HG02610 (cell line): ENCODE measurements at regions not wholly inside any gene's neighbourhood (a gene's known extent, or its start where the extent isn't known, plus 50 kb on each side); places are given as distances from the start of the nearest gene placed in this dataset.
"Not testable (repeated sequence)": the region's sequence is repeated elsewhere in the genome, so short reads cannot be mapped to it uniquely, and the experiment has no call there.

Experiments
- ATAC-seq: cut with Tn5 transposase; IDR thresholded peaks from one replicate; pipeline ENCODE4 v1.9.1; 2021; ENCODE audit warnings: mild to moderate bottlenecking, moderate library complexity; ENCODE audit not compliant: unreplicated experiment

DNA sequence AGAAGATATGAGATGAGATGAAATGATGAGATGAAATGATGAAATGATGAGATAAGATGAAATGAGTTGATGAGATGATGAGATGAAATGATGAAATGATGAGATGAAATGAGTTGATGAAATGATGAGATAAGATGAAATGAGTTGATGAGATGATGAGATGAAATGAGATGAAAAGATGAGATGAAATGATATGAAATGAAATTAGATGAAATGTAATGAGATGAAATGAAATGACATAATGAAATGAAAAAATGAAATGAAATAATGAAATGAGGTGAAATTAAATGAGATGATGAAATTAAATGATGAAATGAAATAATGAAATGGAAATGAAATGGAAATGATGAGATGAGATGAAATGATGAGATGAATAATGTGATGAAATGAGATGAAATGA, 231.6 kb downstream of the GOLGA6L6 start:
- not testable (repeated sequence) for ATAC-seq

DNA sequence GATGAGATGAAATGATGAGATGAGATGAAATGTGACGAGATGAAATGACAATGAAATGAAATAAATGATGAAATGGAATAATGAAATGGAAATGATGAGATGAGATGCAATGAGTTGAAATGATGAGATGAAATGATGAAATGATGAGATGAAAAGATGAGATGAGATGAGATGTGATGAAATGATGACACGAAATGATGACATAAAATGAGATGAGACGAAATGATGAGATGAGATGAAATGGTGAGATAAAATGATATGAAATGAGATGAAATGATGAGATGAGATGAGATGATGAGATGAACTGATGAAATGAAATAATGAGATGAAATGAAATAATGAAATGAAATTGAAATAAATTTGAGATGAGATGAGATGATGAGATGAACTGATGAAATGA, 232.2 kb downstream of the GOLGA6L6 start:
- ATAC-seq, result not testable (repeated sequence)

DNA sequence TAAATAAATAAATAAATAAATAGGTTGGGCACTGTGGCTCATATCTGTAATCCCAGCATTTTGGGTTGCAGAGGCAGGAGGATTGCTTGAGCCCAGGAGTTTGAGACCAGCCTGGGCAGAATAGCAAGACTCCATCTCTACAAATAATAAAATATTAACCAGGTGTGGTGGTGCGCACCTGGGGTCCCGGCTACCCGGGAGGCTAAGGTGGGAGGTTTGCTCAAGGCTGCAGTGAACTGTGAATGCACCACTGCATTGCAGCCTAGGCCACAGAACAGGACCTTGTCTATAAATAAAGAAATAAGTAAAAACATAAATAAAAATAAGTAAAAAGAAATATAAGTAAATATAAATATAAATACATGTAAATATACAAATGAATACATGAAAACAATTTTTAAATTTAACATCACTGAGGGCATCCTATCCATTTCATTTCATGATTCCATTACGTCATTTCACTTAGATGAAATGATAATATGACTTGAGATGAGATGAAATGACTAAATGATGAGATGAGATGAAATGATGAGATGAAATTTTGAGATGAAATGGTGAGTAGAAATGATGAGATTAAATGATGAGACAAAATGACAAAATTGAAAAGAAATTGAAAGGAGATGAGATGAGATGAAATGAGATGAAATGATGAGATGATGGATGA, 233.4 kb downstream of the GOLGA6L6 start:
- ATAC-seq, result not testable (repeated sequence)

DNA sequence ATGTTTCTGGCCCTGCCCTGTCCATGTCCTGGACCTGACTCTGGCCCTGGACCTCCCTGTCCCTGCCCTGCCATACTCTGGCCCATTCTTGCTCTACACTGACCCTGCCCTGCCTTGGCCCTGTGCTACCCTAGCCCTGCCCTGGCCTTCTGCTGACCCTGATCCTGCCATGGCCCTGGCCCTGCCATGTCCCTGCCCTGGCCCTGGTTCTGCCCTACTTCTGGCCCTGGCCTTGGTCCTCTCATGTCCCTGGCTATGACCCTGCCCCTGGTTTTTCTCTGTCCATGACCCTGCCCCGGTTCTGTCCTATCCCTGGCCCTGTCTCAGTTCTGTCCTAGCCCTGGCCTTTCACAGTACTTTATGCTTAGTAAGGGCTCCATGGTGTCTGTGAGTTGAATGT, 234.5 kb downstream of the GOLGA6L6 start:
- not testable (repeated sequence) for ATAC-seq

DNA sequence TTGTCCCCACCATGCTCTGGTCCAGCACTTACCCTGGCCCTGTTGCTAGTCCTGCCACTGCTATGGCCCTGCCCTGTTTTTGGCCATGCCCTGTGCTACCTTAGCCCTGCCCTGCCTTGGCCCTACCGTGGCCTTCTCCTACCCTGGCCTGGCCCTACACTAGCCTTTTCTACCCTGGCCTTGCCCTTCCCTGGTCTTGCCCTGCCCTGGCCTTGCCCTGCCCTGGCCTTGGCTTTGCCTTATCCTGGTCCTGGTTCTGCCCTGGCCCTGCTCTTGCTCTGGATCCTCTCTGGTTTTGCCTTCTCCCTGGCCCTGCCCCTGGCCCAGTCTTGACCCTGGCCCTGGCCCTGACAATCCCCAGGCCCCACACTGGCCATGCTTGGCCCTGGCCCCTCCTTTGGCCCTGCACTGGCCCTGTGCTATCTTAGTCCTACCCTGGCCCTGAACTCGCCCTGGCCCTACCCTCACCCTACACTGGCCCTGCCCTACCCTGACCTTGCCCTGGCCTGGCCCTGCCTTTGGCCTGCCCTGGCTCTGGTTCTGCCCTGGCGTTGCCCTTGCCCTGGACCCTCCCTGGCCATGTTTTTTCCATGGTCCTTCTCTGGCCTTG, 235.0 kb downstream of the GOLGA6L6 start:
- not testable (repeated sequence) for ATAC-seq

DNA sequence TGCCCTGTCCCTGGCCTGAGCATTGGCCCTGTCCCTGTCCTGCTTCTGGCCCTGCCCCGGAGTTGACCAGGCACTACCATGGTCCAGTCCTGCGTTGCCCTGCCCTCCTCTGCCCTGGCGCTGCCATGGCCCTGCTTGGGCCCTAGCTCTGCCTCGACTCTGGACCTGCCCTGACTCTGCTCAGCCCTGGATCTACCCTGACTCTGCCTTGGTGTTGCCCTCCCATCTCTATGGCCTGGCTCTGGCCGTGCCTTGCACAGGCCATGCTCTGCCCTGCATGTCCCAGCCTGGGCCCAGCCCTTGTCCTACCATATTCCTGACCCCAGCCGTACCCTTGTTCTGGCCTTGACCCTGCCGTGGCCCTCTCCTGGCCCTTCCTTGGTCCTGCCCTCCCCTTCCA, 235.7 kb downstream of the GOLGA6L6 start:
- not testable (repeated sequence) for ATAC-seq

DNA sequence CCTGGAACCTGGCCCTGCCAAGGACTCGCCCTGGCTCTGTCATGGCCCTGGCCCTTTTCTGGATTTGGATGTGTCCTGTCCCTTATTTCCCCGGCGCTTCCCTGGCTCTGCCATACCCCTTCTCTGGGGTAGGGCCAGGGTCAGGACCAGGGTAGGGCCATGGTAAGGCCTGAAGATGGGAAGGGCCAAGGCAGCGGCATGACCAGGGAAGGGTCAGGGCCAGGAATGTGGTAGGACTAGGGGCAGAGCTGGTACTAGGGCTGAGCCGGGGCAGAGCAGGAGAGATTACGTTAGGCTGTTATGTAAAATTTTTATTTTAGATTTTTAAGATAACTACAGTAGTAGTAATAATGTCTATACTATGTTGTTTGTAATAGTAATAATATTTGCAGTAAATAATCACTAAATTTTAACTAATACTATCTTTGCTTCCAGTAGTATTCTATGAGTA, 236.6 kb downstream of the GOLGA6L6 start:
- not testable (repeated sequence) for ATAC-seq

DNA sequence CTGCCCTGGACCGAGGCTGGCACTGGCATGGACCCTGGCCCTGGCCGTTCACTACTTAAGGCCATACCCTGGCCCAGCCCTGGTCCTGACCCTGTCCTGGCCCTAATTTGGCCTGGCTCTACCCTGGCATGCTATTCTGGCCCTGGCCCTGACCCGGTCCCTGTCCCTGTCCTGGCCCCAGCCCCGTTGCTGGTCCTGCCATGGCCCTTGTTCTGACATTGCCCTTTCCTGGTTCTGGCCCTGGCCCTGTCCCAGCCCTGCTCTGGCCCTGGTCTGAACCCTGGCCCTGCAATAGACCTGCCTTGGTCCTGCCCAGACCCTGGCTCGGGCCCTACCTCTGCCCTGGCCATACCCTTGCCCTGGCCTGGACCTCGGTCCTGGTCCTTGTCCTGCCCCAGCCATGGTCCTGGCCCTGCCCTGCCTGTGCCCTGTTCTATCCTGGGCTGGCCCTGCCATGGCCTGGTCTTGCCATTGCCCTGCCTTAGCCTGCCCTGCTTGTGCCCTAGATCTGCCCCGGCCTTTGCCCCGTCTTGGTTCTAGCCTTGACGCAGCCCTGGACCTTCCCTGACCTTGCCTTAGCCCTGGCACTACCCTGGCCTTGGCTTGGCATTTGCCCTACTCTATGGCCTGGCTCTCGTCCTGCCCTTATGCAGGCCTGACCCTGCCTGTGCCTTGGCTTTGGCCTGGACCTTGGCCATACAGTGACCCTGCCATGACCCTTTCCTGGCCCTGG, 237.2 kb downstream of the GOLGA6L6 start:
- ATAC-seq, result not testable (repeated sequence)

DNA sequence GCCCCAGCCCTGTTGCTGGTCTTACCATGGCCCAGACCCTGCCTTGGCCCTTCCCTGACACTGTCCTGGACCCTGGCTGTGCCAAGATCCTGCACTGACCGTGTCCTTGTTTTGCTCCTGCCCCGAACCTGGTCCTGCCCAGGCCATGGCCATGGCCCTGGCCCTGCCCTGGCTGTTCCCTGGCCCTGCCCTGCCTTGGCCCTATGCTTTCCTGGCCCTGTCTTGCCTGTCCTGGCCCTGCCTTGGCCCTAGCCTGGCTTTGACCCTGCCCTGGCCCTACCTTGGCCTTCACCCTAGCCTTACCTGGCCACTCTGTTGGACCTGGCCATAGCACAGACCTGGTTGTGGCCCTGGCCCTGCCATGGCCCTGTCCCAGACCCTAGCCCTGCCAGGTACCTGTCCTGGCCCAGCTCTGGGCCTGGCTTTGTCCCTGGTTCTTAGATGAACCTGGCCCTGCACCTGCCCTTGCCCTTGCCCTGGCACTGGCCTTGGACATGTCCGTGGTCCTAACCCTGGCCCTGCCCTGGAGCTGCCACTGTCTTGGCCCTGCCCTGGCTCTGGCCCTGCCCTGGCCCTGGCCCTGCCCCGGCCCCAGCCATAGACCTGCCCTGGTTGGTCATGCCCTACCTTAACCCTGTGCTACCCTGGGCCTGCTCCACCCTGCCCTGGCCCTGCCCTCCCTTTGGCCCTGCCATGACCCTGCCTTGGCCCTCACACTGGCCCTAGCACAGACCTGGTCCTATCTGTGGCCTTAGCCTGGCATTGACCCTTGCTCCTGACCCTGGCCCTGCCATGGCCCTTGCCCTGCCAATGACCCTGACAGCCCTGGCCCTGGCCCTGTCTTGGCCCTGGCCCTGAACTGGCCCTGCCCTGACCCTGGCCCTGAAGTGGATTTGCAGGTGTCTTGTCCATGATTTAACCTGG, 238.1 kb downstream of the GOLGA6L6 start:
- not testable (repeated sequence) for ATAC-seq

DNA sequence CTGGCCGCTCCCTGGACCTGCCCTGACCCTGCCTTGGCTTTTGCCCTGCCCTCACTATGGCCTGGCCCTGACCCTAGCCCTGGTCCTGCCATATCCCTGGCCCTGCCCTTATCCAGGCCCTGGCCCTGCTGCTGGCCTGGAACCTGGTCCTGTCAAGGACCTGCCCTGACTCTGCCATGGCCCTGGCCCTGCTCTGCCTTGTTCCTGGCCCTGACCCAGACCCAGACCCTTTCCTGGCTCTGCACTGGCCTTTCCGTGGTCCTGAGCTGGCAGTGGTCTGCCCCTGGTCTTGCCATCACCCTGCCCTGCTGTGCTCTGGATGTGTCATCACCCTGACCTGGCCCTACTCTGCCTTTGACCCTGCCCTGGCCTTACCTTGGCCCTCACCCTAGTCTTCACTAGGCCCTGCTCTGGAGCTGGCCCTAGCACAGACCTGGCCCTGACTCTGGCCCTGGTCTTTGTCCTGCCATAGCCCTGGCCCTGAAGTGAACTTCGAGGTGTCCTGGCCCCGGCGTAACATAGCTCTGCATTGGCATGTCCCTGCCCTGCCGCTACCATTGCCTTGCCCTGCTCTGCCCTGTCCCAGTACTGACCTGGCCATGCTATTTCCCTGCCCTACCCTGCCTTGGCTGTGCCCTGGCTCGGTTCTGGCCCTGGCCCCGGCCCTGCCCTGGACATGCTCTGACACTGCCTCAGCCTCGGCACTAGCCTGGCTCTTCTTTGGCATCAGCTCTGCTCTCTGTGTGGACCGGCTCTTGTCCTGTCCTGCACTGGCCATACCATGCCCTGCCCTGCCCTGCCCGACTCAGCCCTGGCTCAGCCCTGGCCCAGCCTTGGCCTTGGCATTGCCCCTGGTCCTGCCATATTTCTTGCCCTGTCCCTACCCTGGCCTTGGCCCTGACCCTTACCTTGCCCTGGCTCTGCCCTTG, 239.2 kb downstream of the GOLGA6L6 start:
- ATAC-seq, result not testable (repeated sequence)

DNA sequence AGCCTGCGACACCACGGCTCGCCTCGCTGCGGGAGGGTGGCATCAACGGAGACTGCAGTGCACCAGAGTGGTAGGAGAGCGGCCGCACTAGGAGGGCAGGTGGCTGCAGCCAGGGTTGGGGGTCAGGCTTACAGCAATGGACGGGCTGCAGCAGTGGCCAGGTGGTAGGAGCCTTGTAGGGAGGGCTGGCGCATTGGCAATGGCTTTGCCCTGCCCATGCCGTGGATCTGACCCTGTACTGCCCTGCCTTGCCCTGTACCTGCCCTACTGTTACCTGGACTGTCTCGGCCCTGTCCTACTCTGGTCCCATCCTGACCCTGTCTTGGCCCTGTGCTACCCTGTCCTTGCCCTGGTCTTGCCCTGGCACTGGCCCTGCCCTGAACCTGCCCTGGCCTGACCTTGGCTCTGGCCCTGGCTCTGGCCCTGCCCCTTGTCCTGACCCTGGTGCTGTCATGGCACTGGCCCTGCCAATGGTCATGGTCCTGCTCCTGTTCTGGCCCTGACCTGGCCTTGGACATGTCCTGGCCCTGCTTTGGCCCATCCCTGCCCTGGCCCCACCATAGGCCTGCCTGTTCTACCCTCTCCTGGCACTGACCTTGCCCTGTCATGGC, 240.0 kb downstream of the GOLGA6L6 start:
- not testable (repeated sequence) for ATAC-seq

DNA sequence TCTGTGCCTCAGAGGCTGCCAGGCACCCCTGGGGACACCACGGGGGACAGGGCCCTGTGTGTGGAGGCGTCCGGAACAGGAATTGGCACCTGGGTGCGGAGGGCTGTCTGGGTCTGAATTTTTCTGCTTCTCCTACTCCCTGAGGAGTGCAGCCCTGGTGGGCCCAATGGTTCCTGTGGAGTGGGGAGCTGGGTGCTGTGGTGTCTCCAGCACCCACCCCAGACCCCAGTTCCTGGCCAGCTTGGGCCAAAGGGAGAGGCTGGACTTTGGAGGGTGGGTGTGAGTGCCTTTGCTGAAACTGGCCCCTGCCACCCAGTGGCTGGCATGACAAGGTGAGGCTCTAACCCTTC, 240.6 kb downstream of the GOLGA6L6 start:
- ATAC-seq, result not testable (repeated sequence)

DNA sequence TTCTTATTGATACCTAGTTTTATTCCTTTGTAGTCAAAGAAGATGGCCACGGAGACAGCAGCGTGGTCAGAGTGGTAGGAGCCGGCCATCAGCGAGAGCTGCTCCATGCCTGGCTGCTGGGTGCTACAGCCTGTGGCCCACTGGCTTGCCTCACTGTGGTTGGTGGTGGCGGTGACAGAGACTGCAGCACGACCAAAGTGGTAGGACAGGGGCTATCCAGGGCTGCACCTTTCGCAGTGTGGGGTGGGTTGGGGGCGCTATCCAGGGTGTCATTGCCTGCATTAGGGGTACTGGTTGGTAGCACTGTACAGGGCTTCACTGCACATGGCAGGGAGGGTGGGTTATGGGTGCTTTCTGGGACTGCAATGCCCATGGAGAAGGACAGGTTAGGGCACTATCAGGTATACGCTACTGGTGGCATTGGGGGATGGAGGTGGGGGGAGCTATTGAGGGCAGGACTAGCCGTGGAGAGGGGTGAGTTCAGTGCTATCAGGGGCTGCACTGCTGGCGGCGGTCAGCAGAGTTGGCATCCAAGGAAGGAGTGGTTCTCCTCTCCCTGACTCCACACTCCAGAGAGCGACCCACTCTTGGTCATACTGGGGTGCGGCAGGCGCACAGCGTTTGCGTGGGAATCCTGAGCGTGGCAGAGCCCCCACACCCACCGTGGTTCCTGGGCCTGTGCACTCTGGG, 241.1 kb downstream of the GOLGA6L6 start:
- ATAC-seq, result not testable (repeated sequence)

DNA sequence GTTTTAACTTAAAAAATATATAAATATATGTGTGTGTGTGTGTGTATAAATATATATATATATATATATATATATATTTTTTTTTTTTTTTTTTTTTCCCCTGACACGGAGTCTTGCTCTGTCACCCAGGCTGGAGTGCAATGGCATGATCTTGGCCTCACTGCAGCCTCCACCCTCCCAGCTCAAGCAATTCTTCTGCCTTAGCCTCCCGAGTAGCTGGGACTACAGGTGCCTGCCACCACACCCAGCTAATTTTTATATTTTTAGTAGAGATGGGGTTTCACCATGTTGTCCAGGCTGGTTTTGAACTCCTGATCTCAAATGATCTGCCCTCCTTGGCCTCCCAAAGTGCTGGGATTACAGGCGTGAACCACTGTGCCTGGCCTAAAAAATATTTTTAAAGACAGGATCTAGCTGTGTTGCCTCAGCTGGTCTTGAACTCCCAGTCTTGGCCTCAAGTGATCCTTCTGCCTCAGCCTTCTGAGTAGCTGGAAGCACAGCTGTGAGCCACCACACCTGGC, 243.9 kb downstream of the GOLGA6L6 start:
- not testable (repeated sequence) for ATAC-seq

DNA sequence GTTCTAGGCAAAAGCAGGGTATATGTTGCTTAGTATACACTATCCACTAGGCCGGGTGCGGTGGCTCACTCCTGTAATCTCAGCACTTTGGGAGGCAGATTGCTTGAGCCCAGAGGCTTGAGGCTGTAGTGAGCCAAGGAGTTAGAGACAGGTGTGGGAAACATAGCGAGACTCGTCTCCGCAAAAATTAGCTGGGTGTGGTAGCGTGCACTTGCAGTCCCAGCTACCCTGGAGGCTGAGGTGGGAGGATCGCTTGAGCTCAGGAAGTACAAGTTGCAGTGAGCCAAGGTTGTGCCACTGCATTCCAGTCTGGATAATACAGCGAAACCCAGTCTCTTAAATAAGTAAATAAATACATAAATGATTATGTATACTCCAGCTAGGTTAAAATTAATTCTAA, 245.3 kb downstream of the GOLGA6L6 start:
- ATAC-seq, result not testable (repeated sequence)

DNA sequence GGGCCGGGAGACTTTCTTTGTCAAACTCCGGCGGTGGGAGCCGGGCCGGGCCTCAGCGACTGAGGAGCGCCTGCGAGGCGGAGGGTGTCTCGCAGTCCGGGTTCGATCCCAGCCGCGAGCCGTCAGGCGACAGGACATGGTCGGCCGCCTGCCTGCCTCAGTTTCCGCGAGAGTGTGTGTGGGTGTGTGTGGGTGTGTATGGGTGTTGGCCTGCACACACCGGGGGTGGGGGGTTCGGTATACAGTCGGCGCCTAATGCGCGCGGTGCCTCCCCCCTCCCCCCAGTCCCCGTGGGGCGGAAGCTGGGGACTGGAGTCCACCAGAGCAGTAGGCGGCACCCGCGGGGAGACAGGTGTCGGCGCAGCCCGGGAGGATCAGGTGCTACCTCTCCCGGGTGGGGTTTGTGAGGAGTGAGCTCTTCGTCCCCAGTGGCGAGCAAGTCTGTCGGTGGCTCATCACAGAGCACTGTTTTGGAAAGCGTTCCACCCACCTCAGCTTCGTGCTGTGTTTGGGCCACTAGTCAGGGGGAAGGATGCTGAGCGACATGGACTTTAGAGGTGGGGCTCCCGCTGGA, 246.3 kb downstream of the GOLGA6L6 start:
- ATAC-seq, result no peak

DNA sequence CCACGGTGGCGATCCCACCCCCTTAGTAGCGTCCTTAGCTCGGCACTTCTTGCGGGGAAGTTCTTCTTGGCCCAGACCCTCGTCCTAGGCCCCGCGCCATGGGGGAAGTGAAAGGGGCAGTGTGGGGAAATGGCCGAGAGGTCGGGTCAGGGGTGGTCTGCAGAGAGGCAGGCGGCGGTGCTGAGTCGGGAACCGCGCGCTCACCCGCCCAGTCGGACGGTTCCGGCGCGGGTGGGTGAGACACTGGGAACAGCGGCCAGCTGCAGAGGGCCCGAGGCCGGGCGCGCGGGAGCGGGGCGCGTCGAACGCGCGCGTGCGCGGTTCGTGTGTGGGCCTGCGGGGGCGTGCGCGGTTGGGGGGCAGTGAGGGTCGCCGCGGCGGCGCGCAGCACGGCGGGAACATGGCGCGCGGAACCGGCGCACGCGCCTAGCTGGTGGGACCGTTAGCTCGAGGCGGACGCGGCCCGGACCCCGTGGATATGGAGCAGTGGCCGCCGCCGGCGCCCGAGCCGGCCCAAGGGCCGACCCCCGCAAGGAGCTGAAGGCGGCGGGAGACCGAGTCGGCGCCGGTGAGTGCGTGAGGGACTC, 246.9 kb downstream of the GOLGA6L6 start:
- no peak for ATAC-seq
